GM12873 (cell line): ENCODE measurements at regions not wholly inside any gene's neighbourhood (a gene's known extent, or its start where the extent isn't known, plus 50 kb on each side); places are given as distances from the start of the nearest gene placed in this dataset.

ENCODE experiments used
- TF ChIP-seq, protein P1 (sequence below): IDR thresholded peaks from 2 replicates; pipeline ENCODE4 v1.5.1; 2012; ENCODE audit warnings: low read depth, mild to moderate bottlenecking, moderate library complexity, low read length, control low read depth; ENCODE audit not compliant: insufficient read depth; ENCODE audit errors: missing control alignments

DNA sequence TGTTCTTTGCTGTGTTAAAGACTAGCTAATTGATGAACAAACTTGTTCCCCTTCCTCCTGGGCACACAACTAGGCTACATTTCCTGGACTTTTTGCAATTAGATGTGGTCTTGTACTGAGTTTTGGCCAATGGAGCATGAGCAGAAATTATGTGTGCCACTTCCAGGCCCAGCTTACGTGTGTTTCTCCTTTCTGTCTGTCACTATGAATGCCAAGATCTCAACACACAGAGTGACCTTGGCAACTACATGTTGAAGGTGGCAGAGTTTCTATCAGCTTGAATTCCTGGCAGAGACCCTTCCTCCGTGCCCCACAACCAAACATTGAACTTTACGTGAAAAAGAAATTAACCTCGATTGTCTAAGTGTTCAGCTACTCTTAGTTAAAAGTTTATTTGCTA, 81.7 kb upstream of the PIAS1 start:
- TF ChIP-seq, protein P1, sequence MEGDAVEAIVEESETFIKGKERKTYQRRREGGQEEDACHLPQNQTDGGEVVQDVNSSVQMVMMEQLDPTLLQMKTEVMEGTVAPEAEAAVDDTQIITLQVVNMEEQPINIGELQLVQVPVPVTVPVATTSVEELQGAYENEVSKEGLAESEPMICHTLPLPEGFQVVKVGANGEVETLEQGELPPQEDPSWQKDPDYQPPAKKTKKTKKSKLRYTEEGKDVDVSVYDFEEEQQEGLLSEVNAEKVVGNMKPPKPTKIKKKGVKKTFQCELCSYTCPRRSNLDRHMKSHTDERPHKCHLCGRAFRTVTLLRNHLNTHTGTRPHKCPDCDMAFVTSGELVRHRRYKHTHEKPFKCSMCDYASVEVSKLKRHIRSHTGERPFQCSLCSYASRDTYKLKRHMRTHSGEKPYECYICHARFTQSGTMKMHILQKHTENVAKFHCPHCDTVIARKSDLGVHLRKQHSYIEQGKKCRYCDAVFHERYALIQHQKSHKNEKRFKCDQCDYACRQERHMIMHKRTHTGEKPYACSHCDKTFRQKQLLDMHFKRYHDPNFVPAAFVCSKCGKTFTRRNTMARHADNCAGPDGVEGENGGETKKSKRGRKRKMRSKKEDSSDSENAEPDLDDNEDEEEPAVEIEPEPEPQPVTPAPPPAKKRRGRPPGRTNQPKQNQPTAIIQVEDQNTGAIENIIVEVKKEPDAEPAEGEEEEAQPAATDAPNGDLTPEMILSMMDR = no peak

DNA sequence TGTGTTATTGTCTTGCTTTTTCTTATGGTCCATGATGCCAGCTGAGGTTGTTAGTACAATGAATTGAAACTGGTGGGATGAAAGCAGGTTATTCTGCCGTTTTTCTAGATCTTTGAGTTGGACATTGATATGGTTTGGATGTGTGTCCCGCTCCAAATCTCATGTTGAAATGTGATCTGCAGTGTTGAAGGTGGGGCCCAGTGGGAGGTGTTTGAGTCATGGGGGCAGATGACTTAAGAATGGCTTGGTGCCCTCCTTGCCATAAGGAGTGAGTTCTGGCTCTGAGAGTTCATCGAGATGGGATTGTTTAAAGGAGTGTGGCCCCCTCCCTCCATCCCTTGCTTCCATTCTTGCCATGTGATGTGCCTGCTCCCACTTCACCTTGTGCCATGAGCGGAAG, 80.3 kb upstream of the PIAS1 start:
- TF ChIP-seq, protein P1 = no peak

DNA sequence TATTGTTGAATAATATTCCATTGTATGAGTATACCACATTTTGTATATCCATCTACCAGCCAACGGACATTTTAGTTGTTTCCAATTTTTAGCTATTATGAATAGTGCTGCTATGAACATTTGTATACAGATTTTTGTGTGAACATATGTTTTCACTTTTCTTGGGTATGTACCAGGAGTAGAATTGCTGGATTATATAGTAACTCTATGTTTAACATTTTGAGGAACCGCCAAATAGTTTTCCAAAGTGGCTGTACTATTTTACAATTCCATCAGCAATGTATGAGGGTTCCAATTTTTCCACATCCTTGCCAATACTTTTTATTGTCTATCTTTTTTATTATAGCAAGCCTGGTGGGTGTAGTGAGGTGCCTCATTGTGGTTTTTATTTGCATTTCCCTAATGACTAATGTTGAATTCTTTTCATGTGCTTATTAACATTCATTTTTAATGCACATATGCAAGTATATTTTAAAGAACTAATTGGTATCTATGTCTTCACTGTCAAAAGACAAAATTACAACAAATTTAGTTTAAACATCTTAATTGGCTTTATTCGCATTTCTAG, 77.5 kb upstream of the PIAS1 start:
- TF ChIP-seq, protein P1 = no peak

DNA sequence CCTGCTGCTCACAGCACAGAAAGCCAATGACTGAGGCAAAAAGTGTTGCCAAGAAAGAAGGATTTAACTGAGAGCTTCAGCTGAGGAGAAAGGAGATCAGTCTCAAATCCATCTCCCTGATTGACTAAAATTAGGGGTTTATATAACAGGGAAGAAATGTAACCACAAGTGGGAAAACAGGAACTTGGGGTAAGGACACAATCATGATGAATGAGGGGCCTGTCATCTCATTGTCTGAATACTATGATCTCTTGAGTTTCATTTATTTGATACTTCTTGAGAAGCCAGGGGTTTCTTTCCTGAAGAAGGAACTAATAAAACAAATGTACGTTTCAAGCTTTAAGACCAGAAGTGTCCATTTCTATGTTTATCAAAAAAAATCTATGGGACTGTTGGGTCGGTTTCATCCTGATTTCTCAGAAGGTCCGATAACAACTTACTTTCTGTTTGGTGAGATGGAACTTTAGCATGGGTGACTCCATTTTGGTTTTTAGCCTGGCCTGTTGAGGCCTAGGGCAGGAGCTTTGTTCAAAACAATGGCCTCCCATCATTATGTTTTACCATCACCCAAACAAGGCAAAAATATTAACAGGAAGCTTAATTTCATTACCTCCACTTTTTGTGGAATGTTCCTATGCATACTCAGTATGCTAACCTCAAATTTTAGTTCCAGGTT, 76.6 kb upstream of the PIAS1 start:
- TF ChIP-seq, protein P1 = no peak

DNA sequence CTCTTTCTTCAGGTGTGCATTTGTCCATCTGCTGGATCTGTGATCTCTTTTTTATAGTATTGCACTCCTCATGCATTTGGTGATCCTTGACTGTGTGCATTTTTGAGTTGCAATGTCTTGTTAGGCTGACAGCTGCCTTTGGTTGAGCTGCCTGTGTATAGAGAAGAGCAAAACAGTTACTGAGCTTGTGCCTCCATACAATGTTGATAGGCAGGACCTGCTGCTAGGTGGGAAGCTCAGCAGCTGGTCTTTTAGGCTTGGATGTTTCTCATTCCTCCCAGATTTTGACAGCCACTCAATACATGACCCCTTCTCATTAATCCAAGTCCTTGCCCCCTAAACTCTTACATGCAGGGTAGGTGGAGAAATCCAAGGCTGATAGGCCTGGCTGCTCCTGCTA, 74.8 kb upstream of the PIAS1 start:
- TF ChIP-seq, protein P1 = no peak

DNA sequence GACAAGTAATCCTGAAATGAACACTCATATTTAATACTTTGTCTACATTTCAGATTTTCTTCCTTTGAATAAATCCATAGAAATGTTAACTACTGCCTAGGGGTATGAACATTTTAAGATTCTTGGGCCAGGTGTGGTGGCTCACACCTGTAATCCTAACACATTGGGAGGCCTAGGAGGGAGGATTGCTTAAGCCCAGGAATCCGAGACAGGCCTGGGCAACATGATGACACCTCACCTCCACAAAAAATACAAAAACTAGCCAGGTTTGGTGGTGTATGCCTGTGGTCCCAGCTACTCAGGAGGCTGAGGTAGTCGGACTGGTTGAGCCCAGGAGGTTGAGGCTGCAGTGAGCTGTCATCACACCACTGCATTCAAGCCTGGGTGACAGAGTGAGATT, 73.9 kb upstream of the PIAS1 start:
- TF ChIP-seq, protein P1 = no peak

DNA sequence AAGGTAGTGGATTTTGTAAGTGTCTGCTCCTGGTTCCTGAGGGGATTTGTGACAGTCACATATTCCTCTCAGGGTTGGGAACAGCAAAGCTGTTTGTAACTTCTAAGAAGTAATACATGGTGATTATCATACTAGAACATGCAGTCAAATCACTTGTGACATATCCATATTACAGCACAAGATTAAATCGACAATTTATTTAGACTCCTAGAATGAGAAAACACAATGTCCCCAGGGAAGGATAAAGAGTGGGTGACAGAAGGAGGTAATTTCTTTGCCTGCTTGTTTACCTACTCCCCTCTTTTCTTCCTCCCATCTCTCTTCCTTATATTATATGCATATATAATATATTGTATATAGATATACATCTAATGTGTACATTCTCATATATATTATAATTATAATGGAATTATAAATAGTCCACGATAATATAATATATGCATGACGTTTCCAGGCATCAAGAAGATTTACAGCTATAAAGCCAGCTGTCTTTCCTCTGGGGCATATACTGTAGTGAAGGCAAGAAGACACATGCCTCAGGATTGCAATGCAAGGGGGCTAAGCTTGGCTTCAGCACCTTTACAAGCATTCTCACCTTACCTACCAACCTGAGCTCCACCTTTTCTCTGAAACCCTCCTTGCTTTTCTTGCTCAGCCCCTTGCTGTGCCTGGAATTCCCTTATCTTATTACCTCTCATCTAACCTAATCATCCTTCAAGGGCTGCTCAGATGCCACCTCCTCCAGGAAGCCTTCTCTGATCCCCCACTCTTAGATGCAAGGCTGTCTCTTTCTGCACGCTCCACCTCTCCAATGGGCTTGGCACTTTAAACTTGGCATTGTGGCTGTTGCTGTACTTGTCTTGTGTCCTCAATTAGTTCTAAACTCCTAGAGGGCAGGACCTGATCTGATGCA, 73.1 kb upstream of the PIAS1 start:
- TF ChIP-seq, protein P1 = no peak
